ENCODE measurements at regions not wholly inside any gene's neighbourhood (a gene's known extent, or its start where the extent isn't known, plus 50 kb on each side); places are given as distances from the start of the nearest gene placed in this dataset.

- Histone ChIP-seq H3K36me3 (no peaks in the 10 kb centered on the region), H3K4me3 (no peak overlapping the region), H3K4me1 (no peaks in the 10 kb centered on the region), H3K27me3 (no peaks in the 10 kb centered on the region), H3K9me3 (peaks cover 0 to 6% (median 0%) of the 10 kb centered on the region in 11 donors), H3K27ac (no peak overlapping the region)
- DNase-seq, result no peak
- intact Hi-C loops (cut with DNase I), result no loop called here
- 49 to 62% methylated on average over 1 of the region's 1 CpG for WGBS, 2 donors
- TF ChIP-seq CTCF (IDR thresholded peaks at IDR 0.05), result no peak
- no peak for ATAC-seq
These were observed 696.8 kb upstream of the NCAM2 start for GRCh38 chr21:20301395-20301794.

- H3K27me3 ChIP-seq, result no peaks in the 10 kb centered on the region
- TF ChIP-seq CTCF (IDR thresholded peaks at IDR 0.05), result no peak
- WGBS, 2 donors, result 68 to 85% methylated on average over 6 of the region's 6 CpGs
- no peaks in the 10 kb centered on the region for H3K4me1 ChIP-seq
- DNase-seq (no peak), ATAC-seq (no peak)
- intact Hi-C loops (cut with DNase I), result no loop called here
- peaks cover 0 to 6% (median 0%) of the 10 kb centered on the region in 11 donors for H3K9me3 ChIP-seq
- H3K4me3 ChIP-seq, result no peak overlapping the region
- no peaks in the 10 kb centered on the region for H3K36me3 ChIP-seq
- H3K27ac ChIP-seq, result no peak overlapping the region
These were observed 696.1 kb upstream of the NCAM2 start for GRCh38 chr21:20302084-20302483.

- WGBS, 2 donors, result 67 to 76% methylated on average over 3 of the region's 3 CpGs
- Histone ChIP-seq H3K9me3 (peaks cover 0 to 6% (median 0%) of the 10 kb centered on the region in 11 donors), H3K4me1 (no peaks in the 10 kb centered on the region), H3K4me3 (no peak overlapping the region), H3K27me3 (no peaks in the 10 kb centered on the region), H3K27ac (no peak overlapping the region), H3K36me3 (no peaks in the 10 kb centered on the region)
- DNase-seq (no peak), ATAC-seq (no peak)
- no peak for TF ChIP-seq CTCF (IDR thresholded peaks at IDR 0.05)
- intact Hi-C loops (cut with DNase I), result no loop called here
These were observed 691.4 kb upstream of the NCAM2 start for GRCh38 chr21:20306836-20307235.

GRCh38 chr21:20308586-20309315, 689.5 kb upstream of the NCAM2 start:
- Histone ChIP-seq H3K9me3 (peaks cover 0 to 6% (median 0%) of the 10 kb centered on the region in 11 donors), H3K4me1 (no peaks in the 10 kb centered on the region), H3K4me3 (no peak overlapping the region), H3K27me3 (no peaks in the 10 kb centered on the region), H3K36me3 (no peaks in the 10 kb centered on the region), H3K27ac (no peak overlapping the region)
- intact Hi-C loops (cut with DNase I), result no loop called here
- WGBS, 2 donors, result 82 to 83% methylated on average over 6 of the region's 6 CpGs
- ATAC-seq, result no peak
- no peak for DNase-seq
- no peak for TF ChIP-seq CTCF (IDR thresholded peaks at IDR 0.05)
